H9 (cell line): ENCODE measurements at regions not wholly inside any gene's neighbourhood (a gene's known extent, or its start where the extent isn't known, plus 50 kb on each side); places are given as distances from the start of the nearest gene placed in this dataset.

Experiments
- DNase-seq: peaks from one replicate; pipeline ENCODE4 v3.0.0-alpha.2; 2017
- H2AFZ ChIP-seq: one replicate; pipeline ENCODE4 v1.6.1; 2013; ENCODE audit warnings: mild to moderate bottlenecking, low read length, control low read depth, moderate library complexity
- H2AK5ac ChIP-seq: 2 replicates; pipeline ENCODE4 v1.6.1; 2013; ENCODE audit warnings: low read length, control low read depth, mixed read lengths; ENCODE audit not compliant: insufficient read length
- H2BK120ac ChIP-seq: one replicate; pipeline ENCODE4 v1.6.1; 2013; ENCODE audit warnings: low read depth, mild to moderate bottlenecking, low read length, control low read depth, inconsistent platforms; ENCODE audit not compliant: poor library complexity, severe bottlenecking
- H2BK12ac ChIP-seq: 2 replicates; pipeline ENCODE4 v1.6.1; 2013; ENCODE audit warnings: low read length, control low read depth, mixed read lengths, low read depth; ENCODE audit not compliant: insufficient read length
- H2BK15ac ChIP-seq: 2 replicates; pipeline ENCODE4 v1.6.1; 2013; ENCODE audit warnings: low read depth, low read length, control low read depth
- H2BK20ac ChIP-seq: one replicate; pipeline ENCODE4 v1.6.1; 2013; ENCODE audit warnings: low read depth, mild to moderate bottlenecking, low read length, control low read depth, inconsistent platforms; ENCODE audit not compliant: poor library complexity, severe bottlenecking
- H2BK5ac ChIP-seq: 2 replicates; pipeline ENCODE4 v1.6.1; 2013; ENCODE audit warnings: low read length, control low read depth, mixed read lengths; ENCODE audit not compliant: insufficient read length
- H3K14ac ChIP-seq: 2 replicates; pipeline ENCODE4 v1.6.1; 2013; ENCODE audit warnings: low read length, control low read depth; ENCODE audit not compliant: insufficient read depth
- H3K18ac ChIP-seq: 2 replicates; pipeline ENCODE4 v1.6.1; 2013; ENCODE audit warnings: low read depth, mild to moderate bottlenecking, mixed read lengths, low read length, control low read depth; ENCODE audit not compliant: insufficient read length
- H3K23ac ChIP-seq: 2 replicates; pipeline ENCODE4 v1.6.1; 2013; ENCODE audit warnings: low read length, control low read depth, mixed read lengths, low read depth; ENCODE audit not compliant: insufficient read length
- H3K23me2 ChIP-seq: 2 replicates; pipeline ENCODE4 v1.6.1; 2013; ENCODE audit warnings: low read depth, mild to moderate bottlenecking, mixed read lengths, low read length, control low read depth; ENCODE audit not compliant: insufficient read length, poor library complexity, severe bottlenecking
- H3K27ac ChIP-seq: 2 replicates; pipeline ENCODE4 v1.5.1; 2013; ENCODE audit warnings: low read length, control low read depth, mixed read lengths, low read depth; ENCODE audit not compliant: insufficient read length
- H3K27me3 ChIP-seq: 2 replicates; pipeline ENCODE4 v1.6.1; 2013; ENCODE audit warnings: low read length, control low read depth, inconsistent platforms; ENCODE audit not compliant: insufficient read depth
- H3K4ac ChIP-seq: 2 replicates; pipeline ENCODE4 v1.6.1; 2013; ENCODE audit warnings: low read depth, mild to moderate bottlenecking, control low read depth, inconsistent platforms, low read length, moderate library complexity
- H3K4me1 ChIP-seq: 2 replicates; pipeline ENCODE4 v1.6.1; 2013; ENCODE audit warnings: low read length, control low read depth, inconsistent platforms; ENCODE audit not compliant: insufficient read depth
- H3K4me2 ChIP-seq: 2 replicates; pipeline ENCODE4 v1.6.1; 2013; ENCODE audit warnings: low read length, control low read depth, mixed read lengths; ENCODE audit not compliant: insufficient read length, insufficient read depth
- H3K56ac ChIP-seq: 2 replicates; pipeline ENCODE4 v1.6.1; 2013; ENCODE audit warnings: low read depth, mild to moderate bottlenecking, mixed read lengths, low read length, control low read depth; ENCODE audit not compliant: insufficient read length
- H3K79me1 ChIP-seq: 2 replicates; pipeline ENCODE4 v1.6.1; 2013; ENCODE audit warnings: low read depth, mild to moderate bottlenecking, moderate library complexity, low read length, control low read depth, inconsistent platforms; ENCODE audit not compliant: insufficient read depth, poor library complexity, severe bottlenecking
- H3K79me2 ChIP-seq: 2 replicates; pipeline ENCODE4 v1.6.1; 2013; ENCODE audit warnings: low read length, control low read depth, inconsistent platforms; ENCODE audit not compliant: insufficient read depth
- H3K9ac ChIP-seq: 2 replicates; pipeline ENCODE4 v1.6.1; 2013; ENCODE audit warnings: low read length, control low read depth, mixed read lengths; ENCODE audit not compliant: insufficient read length; ENCODE audit errors: extremely low read depth
- H3K9me3 ChIP-seq: one replicate; pipeline ENCODE4 v1.6.1; 2013; ENCODE audit warnings: low read depth, low read length, inconsistent platforms; ENCODE audit not compliant: control insufficient read depth
- H3T11ph ChIP-seq: one replicate; pipeline ENCODE4 v1.6.1; 2013; ENCODE audit warnings: mild to moderate bottlenecking, low read length, control low read depth, inconsistent platforms
- H4K20me1 ChIP-seq: one replicate; pipeline ENCODE4 v1.6.1; 2013; ENCODE audit not compliant: control insufficient read depth, insufficient read length, insufficient read depth
- H4K5ac ChIP-seq: 2 replicates; pipeline ENCODE4 v1.6.1; 2013; ENCODE audit warnings: low read depth, mild to moderate bottlenecking, mixed read lengths, low read length, control low read depth; ENCODE audit not compliant: insufficient read length
- H4K8ac ChIP-seq: replicated peaks from 2 replicates; pipeline ENCODE4 v1.6.1; 2013; ENCODE audit warnings: low read length, control low read depth, mixed read lengths, low read depth; ENCODE audit not compliant: insufficient read length
- H4K91ac ChIP-seq: 2 replicates; pipeline ENCODE4 v1.6.1; 2013; ENCODE audit warnings: low read depth, mild to moderate bottlenecking, moderate library complexity, mixed read lengths, low read length, control low read depth; ENCODE audit not compliant: insufficient read length
- H3K27ac Mint-ChIP-seq, 3 experiments: 2 replicates in 2 of 3; 3 replicates in 1 of 3; pipeline ENCODE4 v1.8.0; 2020 to 2021; ENCODE audit warnings: mixed read lengths in 3 of 3, mild to moderate bottlenecking in 1 of 3, moderate library complexity in 1 of 3
- H3K27me3 Mint-ChIP-seq: 2 replicates; pipeline ENCODE4 v1.8.0; 2021; ENCODE audit warnings: low read depth, mild to moderate bottlenecking, moderate library complexity, mixed read lengths
- H3K36me3 Mint-ChIP-seq, 3 experiments: 2 replicates in 2 of 3; 3 replicates in 1 of 3; pipeline ENCODE4 v1.8.0; 2020 to 2021; ENCODE audit warnings: low read depth in 3 of 3, mixed read lengths in 3 of 3; ENCODE audit not compliant: insufficient read depth in 1 of 3
- H3K4me1 Mint-ChIP-seq, 2 experiments: 2 replicates each; pipeline ENCODE4 v1.8.0; 2020; ENCODE audit warnings: mixed read lengths in 2 of 2
- H3K4me3 Mint-ChIP-seq, 2 experiments: 2 replicates in 1 of 2; 3 replicates in 1 of 2; pipeline ENCODE4 v1.8.0; 2020 to 2021; ENCODE audit warnings: mild to moderate bottlenecking in 2 of 2, mixed read lengths in 2 of 2, moderate library complexity in 1 of 2
- H3K9me3 Mint-ChIP-seq, 2 experiments: 2 replicates in 1 of 2; 3 replicates in 1 of 2; pipeline ENCODE4 v1.8.0; 2020; ENCODE audit warnings: mild to moderate bottlenecking in 2 of 2, mixed read lengths in 2 of 2, moderate library complexity in 1 of 2
- CTCF ChIP-seq: fragments of 200-600 bp; sonication (generic); conservative IDR thresholded peaks from 3 replicates; pipeline ENCODE4 v1.8.0; 2021; ENCODE audit warnings: antibody characterized with exemption, mild to moderate bottlenecking
- WGBS: extraction: QIAGEN DNeasy Blood & Tissue Kit; methylation state at CpG from one replicate; pipeline ENCODE4 v1.1.7; 2013; ENCODE audit warnings: missing lambda C conversion rate, low lambda C conversion rate, mixed read lengths; ENCODE audit not compliant: insufficient read length; ENCODE audit errors: extremely low coverage; 5-methylcytosine and 5-hydroxymethylcytosine counted together

GRCh38 chr3:188972310-188972709, 199.5 kb upstream of the TPRG1 start:
- Histone ChIP-seq H3K23ac (no peak overlapping the region), H4K20me1 (no peaks in the 10 kb centered on the region), H2BK12ac (no peak overlapping the region), H4K5ac (no peak overlapping the region), H3K4ac (no peak overlapping the region), H3K9ac (no peak overlapping the region), H2AK5ac (no peak overlapping the region), H2AFZ (no peak overlapping the region), H2BK5ac (no peak overlapping the region), H4K8ac (no peak overlapping the region), H4K91ac (no peak overlapping the region), H3K23me2 (no peaks in the 10 kb centered on the region), H2BK120ac (no peak overlapping the region), H3K56ac (no peak overlapping the region), H2BK20ac (no peak overlapping the region), H3K27ac (no peak overlapping the region), H3K79me1 (no peaks in the 10 kb centered on the region), H3K9me3 (no peaks in the 10 kb centered on the region), H3K4me1 (no peaks in the 10 kb centered on the region), H3K18ac (no peak overlapping the region), H3K27me3 (no peaks in the 10 kb centered on the region), H3K4me2 (no peak overlapping the region), H2BK15ac (no peak overlapping the region), H3K79me2 (no peaks in the 10 kb centered on the region), H3K14ac (no peak overlapping the region), H3T11ph (no peak overlapping the region)
- peaks cover 0 to 4% (median 0%) of the 10 kb centered on the region in 3 experiments; a peak in 1 of 7 replicates for H3K36me3 Mint-ChIP-seq
- H3K9me3 Mint-ChIP-seq: peaks cover 5 to 18% of the 10 kb centered on the region in 2 experiments
- no peak for DNase-seq
- H3K27me3 Mint-ChIP-seq: no peaks in the 10 kb centered on the region
- H3K4me3 Mint-ChIP-seq: no peak overlapping the region
- H3K4me1 Mint-ChIP-seq: peaks cover 3 to 6% of the 10 kb centered on the region in 2 experiments; a peak in 2 of 4 replicates
- no CpG with 5 or more reads among the region's 4 CpGs for WGBS
- no peak overlapping the region for H3K27ac Mint-ChIP-seq
- no peak for TF ChIP-seq CTCF
